Transverse colon (tissue), 4 donors: ENCODE measurements at regions not wholly inside any gene's neighbourhood (a gene's known extent, or its start where the extent isn't known, plus 50 kb on each side); places are given as distances from the start of the nearest gene placed in this dataset.
"Not testable (repeated sequence)": the region's sequence is repeated elsewhere in the genome, so short reads cannot be mapped to it uniquely, and the experiment has no call there.

Experiments used
- DNase-seq: peaks from one replicate; pipeline ENCODE4 v3.0.0-alpha.2; 2019
- H3K27ac ChIP-seq, 4 donors: fragments of 200-600 bp; sonication (generic); 2 replicates each; pipeline ENCODE4 v1.5.1; 2016 to 2018; ENCODE audit warnings: inconsistent platforms in 4 of 4
- H3K27me3 ChIP-seq: fragments of 200-600 bp; sonication (generic); 2 replicates; pipeline ENCODE4 v1.5.1; 2017; ENCODE audit warnings: inconsistent platforms
- H3K36me3 ChIP-seq, 4 donors: fragments of 200-600 bp; sonication (generic); 2 replicates each; pipeline ENCODE4 v1.5.1; 2017 to 2019; ENCODE audit warnings: inconsistent platforms in 4 of 4
- H3K4me1 ChIP-seq, 4 donors: fragments of 200-600 bp; sonication (generic); 2 replicates each; pipeline ENCODE4 v1.5.1; 2017 to 2020; ENCODE audit warnings: inconsistent platforms in 4 of 4
- H3K4me3 ChIP-seq, 4 donors: fragments of 200-600 bp; sonication (generic); 1 replicate in 1 of 4; 2 replicates in 3 of 4; pipeline versions ENCODE4 v1.5.1 to v1.6.1; 2017 to 2019; ENCODE audit warnings: inconsistent platforms in 4 of 4
- H3K9me3 ChIP-seq, 2 donors: fragments of 200-600 bp; sonication (generic); 2 replicates each; pipeline ENCODE4 v1.5.1; 2017 to 2019; ENCODE audit warnings: inconsistent platforms in 2 of 2
- CTCF ChIP-seq, 5 experiments: fragments of 200-600 bp in 3 of 5; fragments of 450-650 bp in 2 of 5; sonication (generic) in 3 of 5; IDR thresholded peaks; 1 replicate in 2 of 5; 2 replicates in 3 of 5; pipeline ENCODE4 v1.5.1; 2016 to 2017; ENCODE audit warnings: antibody characterized with exemption in 5 of 5, inconsistent platforms in 3 of 5, mild to moderate bottlenecking in 2 of 5, moderate library complexity in 1 of 5
- EP300 ChIP-seq: sonication (generic); formaldehyde crosslinking; IDR thresholded peaks from one replicate; pipeline ENCODE4 v1.6.1; 2017; ENCODE audit warnings: antibody characterized with exemption, low read depth
- POLR2A ChIP-seq: fragments of 450-650 bp; IDR thresholded peaks from one replicate; pipeline ENCODE4 v1.6.1; 2016; ENCODE audit warnings: antibody characterized with exemption, mild to moderate bottlenecking, moderate library complexity
- POLR2AphosphoS5 ChIP-seq, 3 donors: sonication (generic); formaldehyde crosslinking; IDR thresholded peaks; one replicate each; pipeline ENCODE4 v1.6.1; 2016; ENCODE audit warnings: antibody characterized with exemption in 3 of 3
- WGBS, 2 donors: methylation state at CpG; one replicate each; pipeline ENCODE4 v1.1.5; 2018; ENCODE audit warnings: low coverage in 1 of 2; 5-methylcytosine and 5-hydroxymethylcytosine counted together
- in situ Hi-C, 4 donors: fragments of 200-750 bp; cut with MboI; loops; one replicate each; pipeline versions ENCODE4 v1.15.0 to v1.15.1; 2017; ENCODE audit warnings: low sequenced_read_pairs in 3 of 4, low pct_ligation_motif_present in 1 of 4, low pct_unique_long_range_greater_than_20kb in 1 of 4
- intact Hi-C: fragments of 100-400 bp; cut with DNase I; formaldehyde crosslinking; loops from one replicate; pipeline ENCODE4 v1.15.1; 2023; ENCODE audit warnings: low total_unique reads

- Histone ChIP-seq H3K4me1 (peaks cover 0 to 26% (median 5%) of the 10 kb centered on the region in 4 donors), H3K27me3 (no peaks in the 10 kb centered on the region), H3K27ac (peak overlapping the region in 3 of 4 donors; percentile 79 to 82 (median 80)), H3K9me3 (no peaks in the 10 kb centered on the region), H3K36me3 (no peaks in the 10 kb centered on the region), H3K4me3 (no peak overlapping the region)
- in situ Hi-C loops: loop anchor here (10.0 to 25.0 kb wide), 6 partner anchors 223 to 530 kb away; no protein-coding TSS in a partner anchor
- intact Hi-C loops: no loop called here
- 74% methylated on average over 2 of the region's 2 CpGs; no CpG with 5 or more reads in 1 of the 2 donors for WGBS, 2 donors
- peak; percentile 22 for DNase-seq
- TF ChIP-seq POLR2A: no peak
- TF ChIP-seq POLR2AphosphoS5 (IDR thresholded peaks at IDR 0.05): peak in 1 of 3 donors; percentile 13
- no peak for TF ChIP-seq EP300
- TF ChIP-seq CTCF (IDR thresholded peaks at IDR 0.05): no peak
These were observed 84.2 kb upstream of the EGFL6 start for GRCh38 chrX:13485167-13485566.

- intact Hi-C loops: no loop called here
These were observed 85.6 kb upstream of the EGFL6 start for GRCh38 chrX:13483773-13484172.

GRCh38 chrX:13482746-13483541 is 86.5 kb upstream of the EGFL6 start:
- intact Hi-C loops: no loop called here
- peak overlapping the region; percentile 36 to 82 (median 52) for H3K27ac ChIP-seq
- no peak overlapping the region for H3K4me3 ChIP-seq
- DNase-seq: peak; percentile 68
- peaks cover 0 to 22% (median 4%) of the 10 kb centered on the region in 4 donors for H3K4me1 ChIP-seq
- H3K27me3 ChIP-seq: no peaks in the 10 kb centered on the region
- in situ Hi-C loops: loop anchor here (10.0 to 25.0 kb wide), 6 partner anchors 221 to 528 kb away; no protein-coding TSS in a partner anchor
- no peaks in the 10 kb centered on the region for H3K9me3 ChIP-seq
- no peaks in the 10 kb centered on the region for H3K36me3 ChIP-seq
- 63 to 66% methylated on average over 7 to 9 of the region's 9 CpGs for WGBS, 2 donors
- TF ChIP-seq POLR2AphosphoS5 (IDR thresholded peaks at IDR 0.05) (peak in 1 of 3 donors; percentile 35), CTCF (IDR thresholded peaks at IDR 0.05) (no peak), POLR2A (no peak), EP300 (peak; percentile 80)

More at GRCh38 chrX:13483773-13484172, 85.6 kb upstream of the EGFL6 start:
- WGBS, 2 donors: 77% methylated on average over 3 of the region's 3 CpGs; no CpG with 5 or more reads in 1 of the 2 donors
- H3K4me1 ChIP-seq: peaks cover 0 to 26% (median 5%) of the 10 kb centered on the region in 4 donors
- no peak for TF ChIP-seq EP300
- no peak for TF ChIP-seq POLR2A
- no peak for TF ChIP-seq CTCF (IDR thresholded peaks at IDR 0.05)
- no peak for TF ChIP-seq POLR2AphosphoS5 (IDR thresholded peaks at IDR 0.05)
- in situ Hi-C loops: loop anchor here (10.0 to 25.0 kb wide), 6 partner anchors 221 to 529 kb away; no protein-coding TSS in a partner anchor
- no peaks in the 10 kb centered on the region for H3K9me3 ChIP-seq
- peak overlapping the region; percentile 36 to 82 (median 52) for H3K27ac ChIP-seq
- DNase-seq: no peak
- H3K36me3 ChIP-seq: no peaks in the 10 kb centered on the region
- H3K27me3 ChIP-seq: no peaks in the 10 kb centered on the region
- H3K4me3 ChIP-seq: no peak overlapping the region

DNA sequence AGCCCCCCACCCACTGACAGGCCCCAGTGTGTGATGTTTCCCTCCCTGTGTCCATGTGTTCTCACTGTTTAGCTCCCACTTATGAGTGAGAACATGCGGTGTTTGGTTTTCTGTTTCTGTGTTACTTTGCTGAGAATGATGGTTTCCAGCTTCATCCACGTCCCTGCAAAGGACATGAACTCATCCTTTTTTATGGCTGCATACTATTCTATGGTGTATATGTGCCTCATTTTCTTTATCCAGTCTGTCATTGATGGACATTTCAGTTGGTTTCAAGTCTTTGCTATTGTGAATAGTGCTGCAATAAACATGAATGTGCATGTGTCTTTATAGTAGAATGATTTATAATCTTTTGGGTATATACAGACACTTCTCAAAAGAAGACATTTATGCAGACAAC is 88.6 kb upstream of the EGFL6 start:
- H3K27ac ChIP-seq, H3K4me3 ChIP-seq, H3K9me3 ChIP-seq, intact Hi-C loops, H3K27me3 ChIP-seq, DNase-seq, H3K4me1 ChIP-seq, H3K36me3 ChIP-seq: not testable (repeated sequence)
- in situ Hi-C loops: loop anchor here (10.0 to 25.0 kb wide), 6 partner anchors 218 to 526 kb away; no protein-coding TSS in a partner anchor
- 81% methylated on average over 2 of the region's 2 CpGs; no CpG with 5 or more reads in 1 of the 2 donors for WGBS, 2 donors
